Adrenal gland (tissue), 9 donors: ENCODE measurements at regions not wholly inside any gene's neighbourhood (a gene's known extent, or its start where the extent isn't known, plus 50 kb on each side); places are given as distances from the start of the nearest gene placed in this dataset.
"Not testable (repeated sequence)": the region's sequence is repeated elsewhere in the genome, so short reads cannot be mapped to it uniquely, and the experiment has no call there.

ENCODE experiments used
- DNase-seq, 7 donors: peaks; one replicate each; pipeline ENCODE4 v3.0.0-alpha.2; 2019 to 2020
- H3K27ac ChIP-seq, 5 donors: fragments of 200-600 bp; sonication (generic) in 4 of 5; 1 replicate in 3 of 5; 2 replicates in 2 of 5; pipeline versions ENCODE4 v1.5.1 to v1.8.0; 2016 to 2020; ENCODE audit warnings: mild to moderate bottlenecking in 1 of 5
- H3K27me3 ChIP-seq: fragments of 200-600 bp; 2 replicates; pipeline ENCODE4 v1.8.0; 2021
- H3K36me3 ChIP-seq, 2 donors: fragments of 200-600 bp; replicated peaks in 1 of 2; 1 replicate in 1 of 2; 2 replicates in 1 of 2; pipeline versions ENCODE4 v1.5.1 to v1.8.0; 2018 to 2022
- H3K4me1 ChIP-seq, 2 donors: fragments of 200-600 bp; replicated peaks in 1 of 2; 1 replicate in 1 of 2; 2 replicates in 1 of 2; pipeline versions ENCODE4 v1.5.1 to v1.8.0; 2018 to 2021
- H3K4me3 ChIP-seq, 4 donors: fragments of 200-600 bp; sonication (generic) in 3 of 4; one replicate each; pipeline ENCODE4 v1.5.1; 2016 to 2018
- H3K9me3 ChIP-seq, 3 donors: fragments of 200-600 bp; sonication (generic) in 1 of 3; replicated peaks in 1 of 3; 1 replicate in 2 of 3; 2 replicates in 1 of 3; pipeline versions ENCODE4 v1.5.1 to v1.8.0; 2016 to 2021
- CTCF ChIP-seq, 6 experiments: fragments of 450-650 bp in 4 of 6; fragments of 200-600 bp in 2 of 6; sonication (generic) in 1 of 6; IDR thresholded peaks; 1 replicate in 5 of 6; 2 replicates in 1 of 6; pipeline versions ENCODE4 v1.5.1 to v1.8.0; 2016 to 2021; ENCODE audit warnings: antibody characterized with exemption in 6 of 6, mild to moderate bottlenecking in 2 of 6, moderate library complexity in 1 of 6
- POLR2A ChIP-seq, 2 donors: fragments of 450-650 bp; IDR thresholded peaks; one replicate each; pipeline ENCODE4 v1.6.1; 2017; ENCODE audit warnings: antibody characterized with exemption in 2 of 2, mild to moderate bottlenecking in 2 of 2, moderate library complexity in 1 of 2
- WGBS, 4 donors: extraction: QIAGEN DNeasy Blood & Tissue Kit in 2 of 4; methylation state at CpG; one replicate each; pipeline versions ENCODE4 v1.1.5 to v1.1.7; 2013 to 2017; 5-methylcytosine and 5-hydroxymethylcytosine counted together
- intact Hi-C, 2 donors: fragments of 100-400 bp; cut with DNase I; formaldehyde crosslinking; loops; one replicate each; pipeline versions ENCODE4 v1.14.1 to v1.15.0; 2022 to 2023
- donor health status: healthy with polysubstance abuse.
- donor health status: Bipolar disorder and iron deficiency.
- donor health status: DM: yes; HTN: yes; CAD: no.
- donor health status: DM: no; HTN: no; CAD: no.
- donor health status: DM: no; HTN: no; CAD: no.

GRCh38 chr12:91722072-91722471 is 423.6 kb downstream of the BTG1 start:
- no peaks in the 10 kb centered on the region for H3K36me3 ChIP-seq
- no peaks in the 10 kb centered on the region for H3K27me3 ChIP-seq
- no peak overlapping the region for H3K27ac ChIP-seq
- no peak overlapping the region for H3K4me3 ChIP-seq
- no peak for DNase-seq
- no peaks in the 10 kb centered on the region for H3K9me3 ChIP-seq
- intact Hi-C loops = no loop called here
- H3K4me1 ChIP-seq = peaks cover 0 to 14% of the 10 kb centered on the region in 2 donors
- TF ChIP-seq POLR2A (IDR thresholded peaks at IDR 0.05) (no peak), CTCF (IDR thresholded peaks at IDR 0.05) (no peak)

GRCh38 chr12:91721023-91721422 is 424.6 kb downstream of the BTG1 start:
- no peaks in the 10 kb centered on the region for H3K9me3 ChIP-seq
- no peaks in the 10 kb centered on the region for H3K27me3 ChIP-seq
- H3K4me3 ChIP-seq = no peak overlapping the region
- intact Hi-C loops = no loop called here
- H3K27ac ChIP-seq = no peak overlapping the region
- no peak for DNase-seq
- no peaks in the 10 kb centered on the region for H3K36me3 ChIP-seq
- H3K4me1 ChIP-seq = peaks cover 0 to 12% of the 10 kb centered on the region in 2 donors
- 72 to 83% (median 77%) methylated on average over 3 of the region's 3 CpGs for WGBS, 4 donors
- TF ChIP-seq CTCF (IDR thresholded peaks at IDR 0.05) (no peak), POLR2A (IDR thresholded peaks at IDR 0.05) (no peak)

- 75 to 92% (median 83%) methylated on average over 2 of the region's 2 CpGs for WGBS, 4 donors
- intact Hi-C loops = no loop called here
- H3K9me3 ChIP-seq = no peaks in the 10 kb centered on the region
- no peak overlapping the region for H3K27ac ChIP-seq
- no peaks in the 10 kb centered on the region for H3K36me3 ChIP-seq
- H3K4me3 ChIP-seq = no peak overlapping the region
- DNase-seq = no peak
- no peak for TF ChIP-seq POLR2A (IDR thresholded peaks at IDR 0.05)
- TF ChIP-seq CTCF (IDR thresholded peaks at IDR 0.05) = no peak
- H3K4me1 ChIP-seq = peaks cover 0 to 6% of the 10 kb centered on the region in 2 donors
- H3K27me3 ChIP-seq = no peaks in the 10 kb centered on the region
Measured at GRCh38 chr12:91718326-91718725, 427.3 kb downstream of the BTG1 start.

- Histone ChIP-seq H3K27ac (no peak overlapping the region), H3K4me3 (no peak overlapping the region), H3K9me3 (no peaks in the 10 kb centered on the region), H3K4me1 (peaks cover 0 to 6% of the 10 kb centered on the region in 2 donors), H3K27me3 (no peaks in the 10 kb centered on the region), H3K36me3 (no peaks in the 10 kb centered on the region)
- TF ChIP-seq CTCF (IDR thresholded peaks at IDR 0.05) (no peak), POLR2A (IDR thresholded peaks at IDR 0.05) (no peak)
- intact Hi-C loops = no loop called here
- DNase-seq = no peak
- WGBS, 4 donors = 84 to 90% (median 88%) methylated on average over 3 of the region's 3 CpGs
Measured at GRCh38 chr12:91717804-91718203, 427.8 kb downstream of the BTG1 start.

- intact Hi-C loops = not testable (repeated sequence)
Measured at GRCh38 chr12:91711925-91712324, 433.7 kb downstream of the BTG1 start.

More at GRCh38 chr12:91711925-91712324, 433.7 kb downstream of the BTG1 start:
- not testable (repeated sequence) for H3K27me3 ChIP-seq, H3K4me1 ChIP-seq, H3K36me3 ChIP-seq, H3K4me3 ChIP-seq, H3K9me3 ChIP-seq, DNase-seq, H3K27ac ChIP-seq
- WGBS, 4 donors = 85 to 94% (median 90%) methylated on average over 2 of the region's 2 CpGs
